A673 (cell line): ENCODE measurements at regions not wholly inside any gene's neighbourhood (a gene's known extent, or its start where the extent isn't known, plus 50 kb on each side); places are given as distances from the start of the nearest gene placed in this dataset.

ENCODE experiments used
- BruUV-seq: library from RNA; stranded (reverse); fragments of 400-500 nt; replicated peaks from 2 replicates; lab custom pipeline; 2021; lab: Mats Ljungman, UMichigan
- CTCF ChIA-PET: fragments of 300-600 bp; sonication (Branson Sonifier 250); formaldehyde crosslinking; loops from one replicate; lab custom pipeline; 2022; ENCODE audit warnings: antibody characterized with exemption; lab: Charles Lee
- POLR2A ChIA-PET: fragments of 300-600 bp; sonication (Branson Sonifier 250); formaldehyde crosslinking; loops from one replicate; lab custom pipeline; 2022; ENCODE audit warnings: antibody characterized with exemption; ENCODE audit not compliant: low non-redundant PET; lab: Charles Lee
- DNase-seq: peaks from one replicate; pipeline ENCODE4 v3.0.0-alpha.2; 2015; ENCODE audit warnings: low spot score
- H3K27ac ChIP-seq: fragments of 200-600 bp; sonication (generic); 2 replicates; pipeline ENCODE4 v1.5.1; 2016; ENCODE audit warnings: mixed run types, low read depth, mild to moderate bottlenecking, mixed read lengths, antibody characterized with exemption, low read length; ENCODE audit not compliant: poor library complexity, severe bottlenecking
- H3K27me3 ChIP-seq: fragments of 200-600 bp; sonication (generic); replicated peaks from 2 replicates; pipeline ENCODE4 v1.6.1; 2017; ENCODE audit warnings: mixed run types, low read depth, mild to moderate bottlenecking, mixed read lengths, antibody characterized with exemption, low read length; ENCODE audit not compliant: insufficient read depth, poor library complexity
- H3K36me3 ChIP-seq: fragments of 200-600 bp; sonication (generic); 2 replicates; pipeline ENCODE4 v1.6.1; 2016; ENCODE audit warnings: mixed run types, mild to moderate bottlenecking, mixed read lengths, antibody characterized with exemption, low read length; ENCODE audit not compliant: insufficient read depth, poor library complexity, severe bottlenecking
- H3K4me1 ChIP-seq: fragments of 200-600 bp; sonication (generic); 2 replicates; pipeline ENCODE4 v1.6.1; 2017; ENCODE audit warnings: mixed run types, mild to moderate bottlenecking, mixed read lengths, antibody characterized with exemption, low read length; ENCODE audit not compliant: insufficient read depth, poor library complexity, severe bottlenecking
- H3K4me3 ChIP-seq: fragments of 200-600 bp; sonication (generic); 2 replicates; pipeline ENCODE4 v1.5.1; 2016; ENCODE audit warnings: low read depth, mixed run types, mild to moderate bottlenecking, mixed read lengths, low read length; ENCODE audit not compliant: poor library complexity, severe bottlenecking
- H3K9me3 ChIP-seq: fragments of 200-600 bp; sonication (generic); 2 replicates; pipeline ENCODE4 v1.6.1; 2016; ENCODE audit warnings: mixed run types, low read depth, mild to moderate bottlenecking, mixed read lengths, antibody characterized with exemption, low read length; ENCODE audit not compliant: poor library complexity, severe bottlenecking
- EZH2 ChIP-seq: fragments of 200-600 bp; sonication (generic); IDR thresholded peaks from 2 replicates; pipeline ENCODE4 v1.6.1; 2017; ENCODE audit warnings: borderline replicate concordance, low read depth, mild to moderate bottlenecking, mixed read lengths, antibody characterized with exemption, low read length; ENCODE audit not compliant: poor library complexity, severe bottlenecking
- intact Hi-C: fragments of 100-400 bp; cut with micrococcal nuclease; formaldehyde crosslinking; loops from one replicate; pipeline ENCODE4 v1.10.0; 2022; ENCODE audit not compliant: unreplicated experiment
- TF ChIP-seq, protein P1 (sequence below): fragments of 300-800, 200-600 bp; sonication (generic); conservative IDR thresholded peaks from 2 replicates; pipeline ENCODE4 v1.5.1; 2017; ENCODE audit warnings: low read depth, mild to moderate bottlenecking, antibody characterized with exemption, low read length, moderate library complexity, mixed read lengths

GRCh38 chr1:178613271-178613945 lies 100.5 kb downstream of the TEX35 start:
- H3K36me3 ChIP-seq, result no peaks in the 10 kb centered on the region
- no peak overlapping the region for H3K27ac ChIP-seq
- no peak for DNase-seq
- no peaks in the 10 kb centered on the region for H3K4me1 ChIP-seq
- no peaks in the 10 kb centered on the region for H3K9me3 ChIP-seq
- BruUV-seq, result no TSS peak
- no peaks in the 10 kb centered on the region for H3K27me3 ChIP-seq
- intact Hi-C loops, result no loop called here
- TF ChIP-seq, protein P1, sequence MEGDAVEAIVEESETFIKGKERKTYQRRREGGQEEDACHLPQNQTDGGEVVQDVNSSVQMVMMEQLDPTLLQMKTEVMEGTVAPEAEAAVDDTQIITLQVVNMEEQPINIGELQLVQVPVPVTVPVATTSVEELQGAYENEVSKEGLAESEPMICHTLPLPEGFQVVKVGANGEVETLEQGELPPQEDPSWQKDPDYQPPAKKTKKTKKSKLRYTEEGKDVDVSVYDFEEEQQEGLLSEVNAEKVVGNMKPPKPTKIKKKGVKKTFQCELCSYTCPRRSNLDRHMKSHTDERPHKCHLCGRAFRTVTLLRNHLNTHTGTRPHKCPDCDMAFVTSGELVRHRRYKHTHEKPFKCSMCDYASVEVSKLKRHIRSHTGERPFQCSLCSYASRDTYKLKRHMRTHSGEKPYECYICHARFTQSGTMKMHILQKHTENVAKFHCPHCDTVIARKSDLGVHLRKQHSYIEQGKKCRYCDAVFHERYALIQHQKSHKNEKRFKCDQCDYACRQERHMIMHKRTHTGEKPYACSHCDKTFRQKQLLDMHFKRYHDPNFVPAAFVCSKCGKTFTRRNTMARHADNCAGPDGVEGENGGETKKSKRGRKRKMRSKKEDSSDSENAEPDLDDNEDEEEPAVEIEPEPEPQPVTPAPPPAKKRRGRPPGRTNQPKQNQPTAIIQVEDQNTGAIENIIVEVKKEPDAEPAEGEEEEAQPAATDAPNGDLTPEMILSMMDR, result no peak
- no peak for TF ChIP-seq EZH2
- ChIA-PET POLR2A (no interaction called here), CTCF (no interaction called here)
- H3K4me3 ChIP-seq, result no peak overlapping the region

DNA sequence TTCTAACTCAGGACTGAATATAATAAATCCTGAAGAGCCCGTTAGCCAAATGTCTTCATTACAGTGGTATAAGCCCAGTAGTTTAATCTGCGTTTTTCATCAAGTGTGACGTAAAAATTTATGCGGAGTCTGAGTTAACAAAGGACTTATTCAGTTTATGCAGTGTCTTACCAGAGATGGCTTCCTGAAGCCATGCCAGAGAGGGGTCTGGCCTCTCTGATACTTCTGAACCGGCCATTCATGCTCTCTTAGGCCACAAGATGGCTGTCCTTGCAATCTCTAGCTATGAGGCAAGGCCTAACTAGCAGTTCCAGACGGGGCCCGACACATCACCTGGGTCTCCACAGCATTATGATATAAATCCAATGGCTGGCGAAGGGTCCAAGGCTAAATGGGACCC lies 101.4 kb downstream of the TEX35 start:
- intact Hi-C loops, result no loop called here
- Histone ChIP-seq H3K4me1 (no peaks in the 10 kb centered on the region), H3K4me3 (no peak overlapping the region), H3K36me3 (no peaks in the 10 kb centered on the region), H3K9me3 (no peaks in the 10 kb centered on the region), H3K27me3 (no peaks in the 10 kb centered on the region), H3K27ac (no peak overlapping the region)
- ChIA-PET POLR2A (no interaction called here), CTCF (no interaction called here)
- BruUV-seq, result no TSS peak
- DNase-seq, result no peak
- no peak for TF ChIP-seq EZH2
- TF ChIP-seq, protein P1, result no peak

GRCh38 chr1:178619042-178619927 lies 105.8 kb upstream of the RALGPS2 start:
- TF ChIP-seq, protein P1, result no peak
- TF ChIP-seq EZH2, result no peak
- Histone ChIP-seq H3K4me1 (no peaks in the 10 kb centered on the region), H3K27ac (no peak overlapping the region), H3K9me3 (no peaks in the 10 kb centered on the region), H3K36me3 (no peaks in the 10 kb centered on the region), H3K27me3 (no peaks in the 10 kb centered on the region), H3K4me3 (no peak overlapping the region)
- POLR2A ChIA-PET, result no interaction called here
- CTCF ChIA-PET, result interaction anchor here (0.6 kb wide), 1 partner anchor 1195 kb away, joined by 7 read pairs; no protein-coding TSS in a partner anchor
- DNase-seq, result no peak
- intact Hi-C loops, result no loop called here
- BruUV-seq, result no TSS peak
